ENCODE measurements at regions not wholly inside any gene's neighbourhood (a gene's known extent, or its start where the extent isn't known, plus 50 kb on each side); places are given as distances from the start of the nearest gene placed in this dataset.

DNA sequence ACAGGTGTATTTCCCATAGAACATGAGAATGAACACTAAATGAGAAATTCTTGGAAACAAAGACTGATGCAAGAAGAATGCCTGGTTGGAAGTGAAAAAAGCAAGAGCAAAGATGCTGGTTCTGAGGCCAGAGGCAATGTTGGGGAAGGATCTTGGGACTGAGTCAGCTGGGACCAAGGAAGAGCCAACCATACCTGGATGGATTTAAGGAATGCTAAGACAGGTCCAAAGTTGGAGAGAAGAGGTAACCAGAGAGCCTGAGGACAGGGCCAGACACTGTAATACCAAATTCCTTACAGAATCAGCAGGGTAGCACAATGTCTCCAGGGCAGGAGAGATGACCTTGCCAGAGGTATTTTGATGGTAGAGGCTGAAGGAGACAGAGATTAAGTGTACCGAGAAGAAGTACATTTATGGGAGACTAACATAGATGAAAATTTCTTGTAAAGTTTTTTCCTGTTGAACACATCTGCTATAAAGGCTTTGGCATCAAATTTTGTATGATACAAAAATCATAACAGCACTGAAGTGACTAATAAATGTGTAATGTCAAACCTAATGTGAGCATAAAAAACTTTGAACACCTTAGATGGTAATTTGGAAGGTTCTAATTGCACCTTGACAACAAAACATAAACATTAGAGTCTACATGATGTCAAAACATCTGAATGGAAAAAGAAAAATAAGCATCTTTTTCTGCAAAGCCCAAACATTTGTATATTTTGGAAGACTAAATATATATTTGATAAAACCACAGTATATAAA, 221.7 kb upstream of the MARCKS start:
- no peak for DNase-seq

DNA sequence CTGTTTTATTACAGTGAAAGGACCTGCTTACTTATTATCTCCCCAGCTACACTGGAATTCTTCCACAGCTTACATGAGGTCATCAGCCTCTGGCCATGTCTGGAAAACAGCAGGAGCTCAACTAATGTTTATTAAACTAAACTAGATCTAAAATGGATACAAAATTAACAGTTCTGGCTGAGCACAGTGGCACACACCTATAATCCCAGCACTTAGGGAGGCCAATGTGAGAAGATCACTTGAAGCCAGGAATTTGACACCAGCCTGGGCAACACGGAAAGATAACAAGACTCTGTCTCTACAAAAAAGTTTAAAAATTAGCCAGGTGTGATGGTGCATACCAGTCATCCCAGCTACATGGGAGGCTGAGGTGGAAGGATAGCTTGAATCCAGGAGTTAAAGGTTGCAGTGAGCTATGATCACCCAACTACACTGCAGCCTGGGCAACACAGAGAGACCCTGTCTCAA, 220.8 kb upstream of the MARCKS start:
- no peak for DNase-seq

DNA sequence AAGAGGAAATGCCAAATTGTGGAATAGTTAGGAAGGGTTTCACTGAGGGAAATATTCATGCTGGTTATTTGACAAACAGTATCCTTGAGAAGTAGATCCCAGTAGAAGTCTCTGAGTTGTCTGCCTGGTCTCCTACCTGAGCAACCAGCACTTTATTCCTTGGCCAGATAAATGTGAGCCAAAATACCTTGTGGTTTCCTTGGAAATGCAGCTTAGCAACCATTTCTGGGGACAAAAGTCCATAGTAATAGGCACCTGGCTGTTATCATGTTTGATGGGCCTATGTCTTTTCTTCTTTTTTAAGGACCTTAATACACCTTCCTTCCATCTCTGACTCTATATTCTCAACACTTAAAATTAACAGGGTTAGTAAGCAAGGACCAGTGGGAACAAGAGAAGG, 217.1 kb upstream of the MARCKS start:
- no peak for DNase-seq

GRCh38 chr6:113642001-113642713, 215.0 kb upstream of the MARCKS start:
- no peak for DNase-seq

DNA sequence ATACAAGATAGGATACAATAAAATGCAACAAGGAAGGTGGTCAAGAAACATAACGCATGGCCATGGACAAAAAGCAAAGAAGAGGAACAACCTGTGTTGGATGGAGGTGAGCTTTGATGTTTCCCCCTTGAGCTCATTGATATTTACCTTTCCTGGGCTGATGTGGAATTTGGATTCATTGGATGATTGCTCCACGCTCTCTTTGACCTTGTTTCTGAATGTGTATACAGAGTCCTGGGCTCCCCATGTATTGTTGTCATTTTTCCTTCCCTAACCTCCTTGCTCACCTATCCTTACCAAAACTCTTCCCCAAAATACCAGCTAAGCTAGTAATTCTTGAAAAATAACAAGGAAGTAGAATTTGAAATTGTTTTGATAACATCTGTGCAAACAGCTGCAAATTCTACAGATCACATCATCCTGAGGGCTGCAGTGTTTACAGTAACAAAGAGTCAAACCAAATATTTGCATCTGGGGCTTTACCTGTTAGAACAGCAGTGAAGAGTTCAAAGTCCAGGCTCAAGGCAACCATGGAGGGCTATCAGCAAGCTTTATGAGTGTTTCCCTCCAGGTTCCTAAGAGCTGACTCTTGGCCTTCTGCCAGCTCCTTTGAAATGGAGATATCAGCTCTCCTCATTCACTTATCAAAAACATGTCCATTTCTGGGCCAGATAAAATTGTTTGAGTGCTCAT, 214.3 kb upstream of the MARCKS start:
- no peak for DNase-seq

GRCh38 chr6:113643407-113643770, 213.8 kb upstream of the MARCKS start:
- no peak for DNase-seq

DNA sequence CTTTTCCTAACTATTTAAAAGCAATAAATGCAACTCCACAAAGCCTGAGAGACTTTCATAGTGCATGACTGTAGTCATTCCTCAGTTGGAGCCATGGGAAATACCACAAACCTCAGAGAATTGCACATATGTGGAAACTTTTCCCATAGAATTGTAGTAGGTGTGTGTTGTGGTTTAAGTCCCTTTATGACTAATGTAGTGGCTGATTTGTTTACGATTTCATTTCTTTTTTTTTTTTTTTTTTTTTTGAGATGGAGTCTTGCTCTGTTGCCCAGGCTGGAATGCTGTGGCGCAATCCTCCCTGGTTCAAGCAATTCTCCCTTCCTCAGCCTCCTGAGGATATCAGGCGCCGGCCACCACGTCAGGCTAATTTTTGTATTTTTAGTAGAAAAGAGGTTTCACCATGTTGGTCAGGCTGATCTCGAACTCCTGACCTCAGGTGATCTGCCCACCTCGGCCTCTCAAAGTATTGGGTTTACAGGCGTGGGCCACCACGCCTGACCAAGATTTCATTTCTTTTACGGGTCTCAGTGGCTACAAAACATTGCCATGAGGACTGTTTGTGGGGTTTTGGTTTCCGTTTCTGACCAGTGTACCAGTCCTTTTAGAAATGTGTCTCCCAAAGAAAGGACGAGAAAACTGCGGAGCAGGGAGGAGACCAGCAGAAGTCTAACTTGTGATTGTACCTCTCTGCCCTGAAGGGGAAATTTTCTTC, 212.1 kb upstream of the MARCKS start:
- no peak for DNase-seq

DNA sequence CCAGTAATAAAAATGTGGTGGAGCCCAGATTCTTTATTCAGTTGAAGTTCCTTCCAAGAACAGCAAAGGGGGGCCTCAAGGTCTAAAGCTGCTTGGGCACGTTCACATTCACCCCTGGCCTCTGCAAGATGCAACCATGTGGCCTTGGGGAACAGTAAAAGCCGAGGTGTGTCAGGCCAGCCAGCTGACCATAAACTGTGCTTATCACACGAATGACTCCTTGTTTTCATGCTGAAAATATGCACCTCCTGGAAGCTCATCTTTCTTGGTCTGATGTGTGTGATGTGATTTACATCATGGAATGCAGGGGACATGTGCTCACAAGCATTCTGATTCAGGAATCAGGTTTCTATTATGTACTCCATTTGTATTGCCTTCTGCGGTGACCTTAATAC, 211.6 kb upstream of the MARCKS start:
- DNase-seq: no peak

DNA sequence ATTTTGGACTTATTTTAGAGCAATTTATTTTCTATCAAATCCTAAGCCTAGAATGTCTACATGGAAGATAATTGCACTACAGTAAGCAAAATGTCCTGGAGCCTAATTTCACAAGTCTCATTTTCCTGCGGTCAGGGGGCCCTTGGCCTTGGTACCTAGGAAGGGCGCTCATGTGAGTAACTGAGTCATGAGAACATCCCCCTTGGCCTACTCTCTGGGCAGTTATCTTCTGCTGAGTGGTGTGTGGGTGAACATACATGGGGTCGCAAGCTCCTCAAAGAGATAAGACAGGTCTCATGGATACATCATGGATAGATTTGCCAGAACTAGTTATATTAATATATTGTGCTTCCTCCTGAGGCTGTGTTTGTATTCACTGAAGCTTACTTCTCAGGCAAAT, 211.2 kb upstream of the MARCKS start:
- no peak for DNase-seq

GRCh38 chr6:113646701-113647100, 210.4 kb upstream of the MARCKS start:
- DNase-seq: no peak

DNA sequence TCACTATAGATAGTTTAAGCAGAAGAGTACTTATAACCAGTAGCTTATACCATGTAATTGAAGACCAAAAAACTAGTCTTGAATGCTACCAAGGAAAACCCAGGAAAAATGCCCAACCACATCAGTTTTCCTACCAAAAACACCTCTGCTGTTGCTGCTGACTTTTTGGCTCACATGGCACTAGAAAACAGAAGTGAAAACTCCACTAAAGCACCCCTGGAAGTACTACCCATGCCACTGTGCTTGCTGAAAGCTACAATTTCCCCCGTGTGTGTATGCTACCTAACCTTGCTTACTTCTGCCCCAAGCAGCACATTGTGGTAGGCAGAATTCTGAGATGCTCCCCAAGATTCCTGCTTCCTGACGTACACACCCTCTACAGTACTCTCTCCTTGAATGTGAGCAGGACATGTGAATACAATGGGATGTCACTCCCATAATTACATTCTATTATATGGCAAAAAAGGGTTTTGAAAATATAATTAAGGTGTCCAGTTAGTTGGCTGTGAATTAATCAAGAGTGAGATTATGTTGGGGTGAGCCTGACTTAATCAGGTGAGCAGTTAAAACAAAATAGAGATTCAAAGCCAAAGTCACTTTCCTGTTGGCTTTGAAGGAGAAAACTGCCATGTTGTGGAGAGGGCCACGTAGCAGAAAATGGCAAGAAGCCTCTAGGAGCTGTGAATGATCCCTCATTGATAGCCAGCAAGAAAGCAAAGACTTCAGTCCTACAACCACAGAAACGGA, 209.8 kb upstream of the MARCKS start:
- DNase-seq: no peak

DNA sequence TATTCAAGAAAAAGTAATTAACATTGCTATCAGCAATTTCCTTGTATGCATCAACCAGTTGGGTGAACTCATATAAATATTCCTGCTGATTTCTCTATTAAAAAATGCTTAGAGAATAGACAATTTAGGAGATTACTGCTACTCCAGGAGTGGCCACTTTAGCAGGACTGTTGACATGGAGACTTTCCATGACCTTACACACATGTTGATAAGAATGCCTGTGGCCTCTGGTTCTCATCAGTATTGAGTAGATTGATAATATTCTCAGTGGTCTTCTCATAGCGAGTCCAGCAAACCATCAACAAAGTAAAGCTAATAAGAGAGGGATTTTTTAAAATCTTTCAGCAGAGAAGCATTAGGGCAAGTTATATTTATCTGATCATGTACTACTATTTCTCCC, 208.4 kb upstream of the MARCKS start:
- no peak for DNase-seq

DNA sequence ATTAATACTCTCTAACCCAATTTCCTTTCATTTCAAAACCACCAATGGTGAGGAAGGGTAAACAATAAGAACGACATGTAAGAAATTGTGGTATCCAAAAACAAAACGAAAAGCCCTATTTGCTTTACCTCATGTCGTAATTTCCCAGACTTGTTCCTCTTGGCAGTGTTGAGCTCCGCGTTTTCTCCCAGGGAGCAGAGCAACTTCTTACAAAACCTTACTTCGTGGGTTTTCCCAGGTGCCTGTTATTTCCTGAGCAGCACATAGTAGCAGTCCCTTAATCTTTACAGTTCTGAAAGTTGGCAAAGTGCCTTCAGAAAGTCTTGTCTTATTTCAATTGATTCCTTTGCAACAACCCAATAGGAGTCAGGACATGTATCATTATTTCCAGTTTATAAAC, 207.9 kb upstream of the MARCKS start:
- no peak for DNase-seq

- DNase-seq: no peak
Observed at GRCh38 chr6:113649880-113650609, 207.1 kb upstream of the MARCKS start.

DNA sequence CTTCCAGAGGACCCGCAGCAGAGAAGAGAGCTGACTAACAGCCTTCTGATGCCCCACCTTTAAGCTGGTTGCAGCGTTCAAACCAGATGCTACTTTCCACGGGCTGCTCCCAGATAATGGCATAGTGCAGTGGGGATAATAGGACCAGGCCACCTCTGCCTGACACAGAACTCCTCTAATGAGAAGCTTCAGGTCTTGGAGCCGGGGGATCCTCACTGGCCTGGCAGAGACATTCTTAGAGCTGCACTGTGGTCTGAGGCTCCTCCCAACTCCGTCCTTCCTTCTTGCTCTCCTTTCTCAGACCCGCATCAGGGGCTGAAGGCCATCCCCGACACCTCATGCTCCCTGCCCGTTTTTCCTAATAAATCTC, 206.6 kb upstream of the MARCKS start:
- DNase-seq: no peak

GRCh38 chr6:113651120-113651519, 206.0 kb upstream of the MARCKS start:
- no peak for DNase-seq

GRCh38 chr6:113651920-113652319, 205.2 kb upstream of the MARCKS start:
- no peak for DNase-seq

GRCh38 chr6:113653275-113653674, 203.9 kb upstream of the MARCKS start:
- DNase-seq: no peak

DNA sequence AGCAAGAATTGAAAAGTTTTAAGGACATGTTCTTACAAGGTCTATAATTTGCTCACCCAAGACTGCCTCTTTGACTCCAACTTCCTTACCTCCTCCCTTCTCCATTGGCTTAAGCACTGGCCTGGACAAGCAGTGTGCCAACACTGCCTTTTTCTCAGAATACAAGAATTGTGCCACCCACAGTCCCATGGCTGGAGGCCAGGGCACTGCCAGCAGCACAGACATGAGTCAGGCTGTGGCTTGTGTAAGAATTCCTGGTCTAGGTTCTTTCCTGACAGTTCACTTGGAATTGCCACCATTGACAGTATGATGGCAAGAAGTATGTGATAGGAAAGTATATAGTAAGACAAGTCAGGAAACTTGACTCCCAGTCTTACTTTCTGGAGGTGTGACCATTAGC, 202.7 kb upstream of the MARCKS start:
- no peak for DNase-seq

- DNase-seq: no peak
Observed at GRCh38 chr6:113655761-113656160, 201.4 kb upstream of the MARCKS start.

- DNase-seq: no peak
Observed at GRCh38 chr6:113659762-113660404, 197.3 kb upstream of the MARCKS start.
